GM18909 (cell line): ENCODE measurements at regions not wholly inside any gene's neighbourhood (a gene's known extent, or its start where the extent isn't known, plus 50 kb on each side); places are given as distances from the start of the nearest gene placed in this dataset.
"Not testable (repeated sequence)": the region's sequence is repeated elsewhere in the genome, so short reads cannot be mapped to it uniquely, and the experiment has no call there.

Source experiments
- ATAC-seq: cut with Tn5 transposase; IDR thresholded peaks from one replicate; pipeline ENCODE4 v1.9.1; 2021; ENCODE audit warnings: mild to moderate bottlenecking; ENCODE audit not compliant: unreplicated experiment, poor library complexity

DNA sequence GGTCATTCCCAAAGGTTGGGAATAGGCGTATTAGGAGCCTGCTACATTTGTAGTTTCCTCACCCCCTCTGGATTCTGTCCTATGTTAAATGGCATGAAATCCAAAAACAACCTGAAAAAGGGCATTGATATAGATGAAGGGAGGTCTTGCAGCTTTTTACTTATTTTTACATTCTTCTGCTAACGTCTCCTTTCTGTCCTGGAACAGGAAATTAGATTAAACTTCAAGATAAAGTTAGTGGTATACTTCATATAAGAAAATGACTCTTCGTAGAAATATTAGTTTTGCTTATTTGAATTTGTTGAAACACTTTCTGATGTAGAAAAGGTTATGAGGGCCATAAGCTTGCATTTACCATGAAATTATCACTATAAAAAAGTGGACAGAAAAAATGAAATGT, 694.5 kb downstream of the ADCYAP1 start:
- no peak for ATAC-seq

DNA sequence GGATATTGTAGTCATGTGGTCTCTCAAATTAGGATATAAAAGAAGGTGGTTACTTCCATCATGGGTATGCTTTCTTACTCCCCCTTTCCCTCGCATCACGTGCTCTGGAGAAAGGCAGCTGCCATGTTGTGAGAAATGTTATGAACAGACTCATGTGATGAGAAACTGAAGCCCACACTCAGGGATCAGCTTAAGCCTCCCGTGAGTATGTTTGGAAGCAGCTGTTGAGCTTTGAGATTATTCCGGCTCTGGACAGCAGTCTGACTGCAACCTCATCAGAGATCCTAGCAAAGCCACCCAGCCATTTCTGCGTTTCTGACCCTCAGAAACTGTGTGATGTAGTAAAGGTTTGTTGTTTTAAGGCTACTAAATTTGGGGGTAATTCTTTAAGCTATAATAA, 700.1 kb downstream of the ADCYAP1 start:
- no peak for ATAC-seq

GRCh38 chr18:1618364-1618763, 713.7 kb downstream of the ADCYAP1 start:
- no peak for ATAC-seq

DNA sequence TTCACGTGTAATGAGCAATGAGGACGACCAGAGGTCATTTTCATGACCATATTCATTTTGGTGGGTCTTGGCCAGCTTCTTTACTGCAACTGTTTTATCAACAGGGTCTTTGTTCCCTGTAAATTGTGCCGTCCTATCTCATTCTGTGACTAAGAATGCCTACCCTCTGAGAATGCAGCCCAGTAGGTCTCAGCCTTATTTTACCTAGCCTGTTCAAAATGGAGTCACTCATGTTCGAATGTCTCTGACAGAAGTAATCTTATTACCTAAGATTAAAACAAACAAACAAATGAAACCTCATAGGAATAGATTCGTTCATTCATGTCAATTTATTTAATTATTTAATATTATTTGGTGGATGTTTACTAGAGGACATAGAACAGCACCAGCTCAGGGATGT, 714.8 kb downstream of the ADCYAP1 start:
- no peak for ATAC-seq

- no peak for ATAC-seq
Observed at GRCh38 chr18:1624612-1625011, 719.9 kb downstream of the ADCYAP1 start.

DNA sequence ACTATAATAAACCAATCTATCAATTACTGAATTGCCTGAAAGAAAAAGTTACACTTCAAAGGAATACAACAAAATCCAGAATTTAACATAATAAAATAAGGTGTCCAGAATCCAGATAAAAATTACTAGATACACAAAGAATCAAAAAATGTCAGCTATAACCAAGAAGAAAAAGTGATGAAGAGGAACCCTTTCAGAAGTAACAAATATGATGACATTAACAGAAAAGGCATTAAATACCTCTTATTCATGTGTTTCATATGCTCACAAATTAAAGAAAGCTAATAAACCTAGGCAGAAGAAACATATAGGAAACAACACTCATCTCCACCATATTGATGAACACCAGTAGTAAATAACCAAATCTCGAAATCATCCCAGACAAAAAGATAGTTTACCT, 722.8 kb downstream of the ADCYAP1 start:
- no peak for ATAC-seq

GRCh38 chr18:1648712-1649111, 744.0 kb downstream of the ADCYAP1 start:
- ATAC-seq: no peak

DNA sequence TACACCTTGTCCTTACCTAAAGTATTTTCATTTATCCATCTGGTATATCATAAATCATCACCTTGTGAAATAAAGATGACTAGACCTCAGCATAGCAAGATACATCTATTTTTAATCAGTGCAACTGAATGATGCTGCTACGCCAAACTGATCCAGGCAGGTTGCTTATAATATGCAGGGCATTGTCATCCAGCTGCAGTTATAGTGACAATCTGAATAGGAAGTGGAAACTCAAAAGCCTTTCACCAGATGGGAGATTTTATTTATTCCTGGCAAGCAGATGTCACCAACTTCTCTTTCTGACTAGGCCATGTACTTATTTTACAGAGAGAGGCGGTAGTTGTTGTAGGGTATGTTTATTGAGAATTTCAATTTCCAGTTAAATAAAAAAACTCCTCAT, 747.3 kb downstream of the ADCYAP1 start:
- ATAC-seq: no peak

DNA sequence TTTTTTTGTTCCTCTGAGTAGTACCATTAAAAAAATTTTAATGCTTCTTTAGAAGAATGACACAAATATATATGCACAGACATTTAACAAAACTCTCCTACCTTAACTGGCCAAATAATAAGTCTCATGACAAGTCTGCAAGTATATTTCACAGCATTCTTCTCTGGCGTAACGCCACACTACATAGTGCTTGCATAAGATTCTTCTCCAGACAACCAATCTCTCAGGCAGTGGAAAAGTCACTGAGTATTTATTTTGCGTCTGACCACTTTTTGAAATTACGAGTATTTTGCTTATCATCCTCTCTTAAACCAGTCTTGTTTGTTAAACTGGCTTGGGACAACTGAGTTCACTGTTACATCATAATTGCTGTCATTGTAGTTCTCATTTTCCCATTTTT, 749.2 kb downstream of the ADCYAP1 start:
- no peak for ATAC-seq

GRCh38 chr18:1657876-1658275, 753.2 kb downstream of the ADCYAP1 start:
- no peak for ATAC-seq

DNA sequence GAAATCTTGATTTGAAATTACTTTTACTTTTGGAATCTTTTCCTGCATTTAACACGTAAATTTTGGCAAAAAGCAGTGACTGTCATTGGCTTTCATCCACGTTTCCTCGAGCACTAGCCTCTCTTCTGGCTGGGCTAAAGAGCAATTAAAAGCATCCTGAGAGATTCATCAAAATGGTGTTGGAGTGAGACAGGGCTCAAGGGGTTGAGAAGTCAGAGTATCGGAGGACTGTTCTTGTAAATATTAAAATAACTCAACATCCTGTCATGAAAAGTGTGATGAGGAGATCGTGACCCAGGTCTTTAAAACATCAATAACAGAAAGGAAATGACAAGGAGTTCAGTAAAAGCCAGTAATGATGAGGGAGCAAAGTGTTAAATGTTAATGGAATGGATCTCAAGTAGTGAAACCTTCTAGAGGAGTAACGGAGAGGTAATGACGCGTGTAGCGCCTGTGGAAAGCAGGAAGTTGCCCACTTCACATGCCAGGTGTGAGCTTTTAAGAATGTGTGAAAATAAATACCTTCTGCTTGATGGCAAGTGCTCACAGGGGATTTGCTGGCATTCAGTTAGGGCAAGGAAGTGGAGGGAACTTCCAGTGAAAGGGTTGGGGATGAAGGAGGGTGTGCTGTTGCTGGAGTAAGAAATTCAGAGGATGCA, 754.4 kb downstream of the ADCYAP1 start:
- ATAC-seq: no peak

GRCh38 chr18:1663879-1664705, 759.4 kb downstream of the ADCYAP1 start:
- peak; percentile 89 for ATAC-seq

GRCh38 chr18:1665079-1665478, 760.4 kb downstream of the ADCYAP1 start:
- no peak for ATAC-seq

DNA sequence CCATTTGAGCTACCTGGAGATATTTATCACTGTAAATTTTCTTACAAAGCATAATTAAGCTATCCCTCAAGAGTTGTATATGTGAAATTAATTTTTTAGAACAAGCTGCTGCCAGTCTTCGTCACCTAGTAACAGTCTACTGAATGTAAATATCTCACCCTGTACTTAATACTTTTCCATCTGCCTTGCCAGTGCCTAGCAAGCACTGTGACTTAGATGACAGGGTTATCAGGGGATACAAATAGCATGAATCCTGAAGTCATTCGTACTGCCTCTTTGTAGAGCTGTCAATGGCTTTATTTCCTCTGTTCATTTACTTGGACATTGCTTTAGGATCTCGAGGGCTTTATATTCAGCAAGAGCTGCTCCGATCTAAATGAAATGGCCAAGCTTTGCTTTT, 763.6 kb downstream of the ADCYAP1 start:
- no peak for ATAC-seq

DNA sequence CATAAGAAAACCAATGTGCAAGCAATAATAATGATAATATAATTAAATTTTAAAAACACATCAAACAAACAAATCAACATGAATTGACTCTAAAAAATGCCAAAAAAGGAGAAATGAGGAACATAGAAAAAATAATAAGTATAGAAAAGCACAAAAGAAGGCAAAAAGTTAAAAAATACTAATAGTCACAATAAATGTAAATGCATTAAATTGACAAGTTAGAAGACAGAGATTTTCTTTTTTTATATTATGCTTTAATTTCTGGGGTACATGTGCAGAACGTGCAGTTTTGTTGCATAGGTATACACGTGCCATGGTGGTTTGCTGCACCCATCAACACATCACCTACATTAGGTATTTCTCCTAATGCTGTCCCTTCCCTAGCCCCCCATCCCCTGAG, 767.0 kb downstream of the ADCYAP1 start:
- not testable (repeated sequence) for ATAC-seq

DNA sequence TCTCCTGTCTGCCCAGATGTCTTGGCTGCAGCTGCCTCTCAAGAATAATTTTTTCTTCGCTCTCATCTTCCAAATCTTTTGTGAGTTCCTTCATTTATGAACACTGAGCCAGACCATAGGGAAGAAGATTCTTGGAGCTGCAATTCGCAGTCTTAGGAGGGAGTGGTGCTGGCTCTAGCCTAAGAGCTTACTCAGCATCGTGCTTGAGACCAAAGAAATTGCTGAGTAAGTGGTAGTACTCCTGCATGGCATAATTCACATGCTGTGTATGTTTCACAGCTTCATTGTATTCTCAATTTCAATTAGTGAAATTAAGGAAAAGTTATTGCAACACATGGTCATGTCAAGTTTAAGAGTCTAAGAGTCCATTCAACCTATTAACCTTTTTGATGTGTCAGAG, 771.7 kb downstream of the ADCYAP1 start:
- ATAC-seq: no peak

DNA sequence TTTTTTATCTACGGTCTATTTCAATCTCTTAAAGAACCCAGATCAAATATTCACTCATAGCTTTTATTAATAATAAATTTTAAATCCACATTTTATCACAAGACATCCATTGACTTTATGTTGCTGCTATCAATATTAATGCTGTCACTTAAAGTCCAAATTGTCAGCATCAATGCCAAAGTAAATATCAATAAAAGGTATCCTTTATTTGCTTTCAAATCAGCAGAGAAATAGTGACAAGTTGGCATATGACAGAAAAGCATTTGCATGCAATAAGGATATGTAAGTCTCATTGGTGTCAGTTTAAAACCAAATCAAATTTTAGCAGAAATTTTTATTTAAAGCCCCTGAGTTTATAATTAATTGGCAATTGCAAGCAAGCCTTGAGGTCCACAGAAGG, 775.4 kb downstream of the ADCYAP1 start:
- ATAC-seq: no peak

- no peak for ATAC-seq
Observed at GRCh38 chr18:1691863-1692262, 787.2 kb downstream of the ADCYAP1 start.

DNA sequence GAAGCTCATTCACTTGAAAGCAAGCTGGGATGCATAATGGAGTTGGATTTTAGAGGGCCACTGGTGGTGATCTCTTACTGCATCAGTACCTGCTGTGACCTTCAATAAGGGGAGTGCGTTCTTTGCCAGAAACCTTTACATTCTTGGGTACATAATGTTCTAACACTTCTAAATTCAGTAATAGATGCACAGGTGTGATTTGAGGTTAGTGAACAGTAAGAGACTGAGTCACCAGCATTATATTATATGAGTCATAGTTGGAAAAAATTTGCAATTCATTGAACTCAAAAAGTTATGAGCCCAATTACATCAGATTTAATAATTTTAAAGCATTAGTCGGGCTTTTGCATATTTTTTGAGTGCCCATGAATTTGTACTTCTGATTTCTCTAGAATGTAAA, 803.3 kb downstream of the ADCYAP1 start:
- ATAC-seq: no peak

GRCh38 chr18:1710114-1710513, 805.4 kb downstream of the ADCYAP1 start:
- no peak for ATAC-seq

GRCh38 chr18:1732143-1732542, 827.5 kb downstream of the ADCYAP1 start:
- no peak for ATAC-seq

DNA sequence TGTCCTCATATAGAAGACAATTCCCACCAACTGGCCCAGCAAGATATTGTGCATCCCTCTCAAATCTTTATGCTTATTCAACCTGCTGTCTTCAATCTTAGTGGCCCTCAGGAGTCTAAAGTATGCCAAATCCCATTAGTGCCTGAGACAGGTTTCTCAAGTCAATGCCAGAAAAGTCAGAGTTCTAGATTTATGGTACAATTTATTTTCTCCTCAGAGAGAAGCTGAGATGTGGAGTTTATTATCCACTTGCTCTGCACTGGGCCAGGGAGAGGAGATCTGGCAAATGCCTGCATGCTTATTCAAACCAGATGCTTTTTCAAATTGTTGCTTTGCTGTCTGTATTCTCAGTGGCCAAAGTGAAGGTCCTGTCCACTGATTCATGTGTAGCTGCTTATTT, 825.2 kb downstream of the METTL4 start:
- no peak for ATAC-seq
